Suprapubic skin (tissue), 4 donors: ENCODE measurements at regions not wholly inside any gene's neighbourhood (a gene's known extent, or its start where the extent isn't known, plus 50 kb on each side); places are given as distances from the start of the nearest gene placed in this dataset.
"Not testable (repeated sequence)": the region's sequence is repeated elsewhere in the genome, so short reads cannot be mapped to it uniquely, and the experiment has no call there.

ENCODE experiments used
- DNase-seq, 2 donors: peaks; one replicate each; pipeline ENCODE4 v3.0.0-alpha.2; 2019; ENCODE audit warnings: low spot score in 2 of 2
- H3K27ac ChIP-seq: fragments of 200-600 bp; sonication (generic); one replicate; pipeline ENCODE4 v1.5.1; 2019
- H3K27me3 ChIP-seq: fragments of 200-600 bp; sonication (generic); one replicate; pipeline ENCODE4 v1.5.1; 2019
- H3K36me3 ChIP-seq: fragments of 200-600 bp; sonication (generic); one replicate; pipeline ENCODE4 v1.5.1; 2019
- H3K4me1 ChIP-seq: fragments of 200-600 bp; sonication (generic); one replicate; pipeline ENCODE4 v1.5.1; 2019
- H3K4me3 ChIP-seq: fragments of 200-600 bp; sonication (generic); one replicate; pipeline ENCODE4 v1.5.1; 2019; ENCODE audit warnings: mild to moderate bottlenecking
- H3K9me3 ChIP-seq: fragments of 200-600 bp; sonication (generic); one replicate; pipeline ENCODE4 v1.5.1; 2019
- EP300 ChIP-seq: sonication (generic); formaldehyde crosslinking; IDR thresholded peaks from one replicate; pipeline ENCODE4 v1.6.1; 2017; ENCODE audit warnings: antibody characterized with exemption
- POLR2A ChIP-seq, 2 donors: fragments of 450-650 bp; IDR thresholded peaks; one replicate each; pipeline ENCODE4 v1.6.1; 2017; ENCODE audit warnings: antibody characterized with exemption in 2 of 2, mild to moderate bottlenecking in 2 of 2, moderate library complexity in 2 of 2
- POLR2AphosphoS5 ChIP-seq, 3 donors: sonication (generic); formaldehyde crosslinking; IDR thresholded peaks; one replicate each; pipeline ENCODE4 v1.6.1; 2017; ENCODE audit warnings: antibody characterized with exemption in 3 of 3
- WGBS: methylation state at CpG from one replicate; pipeline ENCODE4 v1.1.5; 2018; 5-methylcytosine and 5-hydroxymethylcytosine counted together
- TF ChIP-seq, protein P1 (sequence below), 2 donors: fragments of 200-600 bp in 1 of 2; fragments of 450-650 bp in 1 of 2; sonication (generic) in 1 of 2; IDR thresholded peaks; one replicate each; pipeline ENCODE4 v1.5.1; 2016 to 2019; ENCODE audit warnings: antibody characterized with exemption in 2 of 2, mild to moderate bottlenecking in 1 of 2, moderate library complexity in 1 of 2

DNA sequence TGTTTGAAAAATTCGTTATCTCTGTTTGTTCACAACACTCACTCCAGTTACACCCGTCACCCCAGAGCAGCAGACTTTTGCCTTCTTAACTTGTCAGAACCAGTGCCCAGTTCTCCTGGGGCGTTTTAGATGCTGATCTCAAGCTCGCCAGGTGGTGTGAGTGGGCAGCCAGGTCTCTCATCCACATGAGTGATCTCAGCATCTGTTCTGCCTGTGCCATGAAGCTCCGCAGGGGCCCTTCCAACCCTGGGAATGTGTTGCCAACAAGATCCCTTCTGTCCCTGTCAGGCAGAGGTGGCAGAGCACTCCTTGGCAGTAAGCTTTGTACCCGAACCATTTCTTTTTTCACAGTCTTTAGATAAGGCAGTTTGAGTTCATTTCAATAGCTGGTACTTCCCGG is 896.5 kb downstream of the UQCRFS1 start:
- H3K27ac ChIP-seq, result no peak overlapping the region
- no peak overlapping the region for H3K4me3 ChIP-seq
- H3K36me3 ChIP-seq, result no peaks in the 10 kb centered on the region
- 58% methylated on average over 7 of the region's 7 CpGs for WGBS
- TF ChIP-seq POLR2A (IDR thresholded peaks at IDR 0.05), result no peak
- TF ChIP-seq EP300, result no peak
- TF ChIP-seq POLR2AphosphoS5 (IDR thresholded peaks at IDR 0.05), result no peak
- TF ChIP-seq, protein P1, sequence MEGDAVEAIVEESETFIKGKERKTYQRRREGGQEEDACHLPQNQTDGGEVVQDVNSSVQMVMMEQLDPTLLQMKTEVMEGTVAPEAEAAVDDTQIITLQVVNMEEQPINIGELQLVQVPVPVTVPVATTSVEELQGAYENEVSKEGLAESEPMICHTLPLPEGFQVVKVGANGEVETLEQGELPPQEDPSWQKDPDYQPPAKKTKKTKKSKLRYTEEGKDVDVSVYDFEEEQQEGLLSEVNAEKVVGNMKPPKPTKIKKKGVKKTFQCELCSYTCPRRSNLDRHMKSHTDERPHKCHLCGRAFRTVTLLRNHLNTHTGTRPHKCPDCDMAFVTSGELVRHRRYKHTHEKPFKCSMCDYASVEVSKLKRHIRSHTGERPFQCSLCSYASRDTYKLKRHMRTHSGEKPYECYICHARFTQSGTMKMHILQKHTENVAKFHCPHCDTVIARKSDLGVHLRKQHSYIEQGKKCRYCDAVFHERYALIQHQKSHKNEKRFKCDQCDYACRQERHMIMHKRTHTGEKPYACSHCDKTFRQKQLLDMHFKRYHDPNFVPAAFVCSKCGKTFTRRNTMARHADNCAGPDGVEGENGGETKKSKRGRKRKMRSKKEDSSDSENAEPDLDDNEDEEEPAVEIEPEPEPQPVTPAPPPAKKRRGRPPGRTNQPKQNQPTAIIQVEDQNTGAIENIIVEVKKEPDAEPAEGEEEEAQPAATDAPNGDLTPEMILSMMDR (IDR thresholded peaks at IDR 0.05), result no peak
- no peak for DNase-seq
- H3K9me3 ChIP-seq, result no peaks in the 10 kb centered on the region
- H3K4me1 ChIP-seq, result no peaks in the 10 kb centered on the region
- no peaks in the 10 kb centered on the region for H3K27me3 ChIP-seq

- DNase-seq, result no peak
- H3K27ac ChIP-seq, result no peak overlapping the region
- no peaks in the 10 kb centered on the region for H3K27me3 ChIP-seq
- H3K36me3 ChIP-seq, result no peaks in the 10 kb centered on the region
- H3K4me1 ChIP-seq, result no peaks in the 10 kb centered on the region
- no peaks in the 10 kb centered on the region for H3K9me3 ChIP-seq
- no peak for TF ChIP-seq POLR2A (IDR thresholded peaks at IDR 0.05)
- no peak for TF ChIP-seq EP300
- TF ChIP-seq, protein P1 (IDR thresholded peaks at IDR 0.05), result no peak
- no peak for TF ChIP-seq POLR2AphosphoS5 (IDR thresholded peaks at IDR 0.05)
- WGBS, result 100% methylated on average over 3 of the region's 3 CpGs
- no peak overlapping the region for H3K4me3 ChIP-seq
Observed at GRCh38 chr19:28314756-28315155, 898.2 kb downstream of the UQCRFS1 start.

DNA sequence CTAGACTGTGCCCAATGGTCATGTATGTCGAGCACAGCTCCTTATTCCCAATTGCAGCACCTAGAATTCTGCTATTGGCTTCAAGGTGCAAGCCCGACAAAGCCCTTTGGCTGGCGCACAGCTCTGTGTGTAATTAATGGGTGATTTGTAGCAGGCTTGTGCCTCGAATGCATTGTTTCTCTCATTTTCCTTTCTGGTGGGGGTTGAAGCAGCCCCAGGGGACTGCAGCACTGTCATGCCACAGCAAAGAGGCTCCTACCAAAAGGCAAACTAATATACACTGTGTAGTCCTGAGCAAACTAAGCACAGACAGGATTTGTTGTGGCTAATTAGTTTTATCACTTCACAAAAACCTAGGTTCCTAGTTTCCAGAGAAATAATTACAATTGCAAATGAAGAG is 898.7 kb downstream of the UQCRFS1 start:
- H3K27ac ChIP-seq, result no peak overlapping the region
- H3K27me3 ChIP-seq, result no peaks in the 10 kb centered on the region
- H3K4me3 ChIP-seq, result no peak overlapping the region
- H3K36me3 ChIP-seq, result no peaks in the 10 kb centered on the region
- no peaks in the 10 kb centered on the region for H3K9me3 ChIP-seq
- TF ChIP-seq EP300 (no peak), POLR2AphosphoS5 (IDR thresholded peaks at IDR 0.05) (no peak), POLR2A (IDR thresholded peaks at IDR 0.05) (no peak)
- TF ChIP-seq, protein P1 (IDR thresholded peaks at IDR 0.05), result no peak
- H3K4me1 ChIP-seq, result no peaks in the 10 kb centered on the region
- 67% methylated on average over 4 of the region's 4 CpGs for WGBS
- DNase-seq, result no peak

DNA sequence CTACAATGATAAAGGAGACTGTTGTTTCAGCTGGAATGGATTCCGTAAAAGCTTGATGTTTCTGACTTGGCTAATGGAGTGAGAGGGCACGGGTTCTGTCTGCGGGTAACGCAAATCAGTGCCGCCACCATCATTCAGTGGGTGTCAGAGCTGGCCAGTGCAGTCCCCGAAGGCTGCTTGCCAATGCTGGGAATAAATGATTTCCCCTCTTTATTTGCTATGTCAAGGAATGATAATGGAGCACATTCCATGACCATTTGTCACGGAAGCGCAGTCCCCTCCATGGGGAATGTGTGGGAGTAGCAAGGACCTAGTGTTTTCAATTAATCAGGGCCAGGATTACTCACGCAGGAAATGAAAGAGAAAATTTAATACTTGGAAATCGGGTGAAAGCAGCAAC is 899.3 kb downstream of the UQCRFS1 start:
- DNase-seq, result no peak
- H3K36me3 ChIP-seq, result no peaks in the 10 kb centered on the region

DNA sequence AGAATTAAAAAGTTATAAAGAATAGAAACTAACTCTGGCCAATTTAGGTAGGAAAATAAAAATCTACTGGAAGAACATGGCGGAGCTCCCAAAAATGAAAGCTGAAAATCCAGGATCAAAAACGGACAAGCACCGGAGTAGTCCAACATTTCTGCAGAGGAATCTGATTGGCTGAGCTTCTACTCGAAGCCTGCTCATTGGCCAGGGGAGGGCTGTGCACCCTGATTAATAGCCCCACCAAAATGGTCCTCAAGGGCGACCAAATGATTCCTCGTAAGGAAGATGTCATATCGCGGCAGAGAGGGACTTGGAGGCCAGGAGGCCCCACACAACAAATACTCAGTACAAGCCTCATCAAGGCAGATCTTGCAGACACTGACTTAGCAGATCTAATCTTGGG is 900.7 kb downstream of the UQCRFS1 start:
- no peaks in the 10 kb centered on the region for H3K4me1 ChIP-seq
- TF ChIP-seq EP300, result no peak
- no peak for TF ChIP-seq POLR2A (IDR thresholded peaks at IDR 0.05)
- TF ChIP-seq, protein P1 (IDR thresholded peaks at IDR 0.05), result no peak
- TF ChIP-seq POLR2AphosphoS5 (IDR thresholded peaks at IDR 0.05), result no peak
- no peak overlapping the region for H3K4me3 ChIP-seq
- no peaks in the 10 kb centered on the region for H3K9me3 ChIP-seq
- WGBS, result 90% methylated on average over 8 of the region's 8 CpGs
- H3K36me3 ChIP-seq, result no peaks in the 10 kb centered on the region
- no peak overlapping the region for H3K27ac ChIP-seq
- no peak for DNase-seq
- H3K27me3 ChIP-seq, result no peaks in the 10 kb centered on the region

More for the DNA sequence above, 899.3 kb downstream of the UQCRFS1 start:
- H3K27me3 ChIP-seq, result no peaks in the 10 kb centered on the region
- no peaks in the 10 kb centered on the region for H3K4me1 ChIP-seq
- no peaks in the 10 kb centered on the region for H3K9me3 ChIP-seq
- H3K4me3 ChIP-seq, result no peak overlapping the region
- TF ChIP-seq POLR2AphosphoS5 (IDR thresholded peaks at IDR 0.05), result no peak
- TF ChIP-seq POLR2A (IDR thresholded peaks at IDR 0.05), result no peak
- no peak for TF ChIP-seq EP300
- TF ChIP-seq, protein P1 (IDR thresholded peaks at IDR 0.05), result no peak
- 53% methylated on average over 10 of the region's 10 CpGs for WGBS
- H3K27ac ChIP-seq, result no peak overlapping the region

DNA sequence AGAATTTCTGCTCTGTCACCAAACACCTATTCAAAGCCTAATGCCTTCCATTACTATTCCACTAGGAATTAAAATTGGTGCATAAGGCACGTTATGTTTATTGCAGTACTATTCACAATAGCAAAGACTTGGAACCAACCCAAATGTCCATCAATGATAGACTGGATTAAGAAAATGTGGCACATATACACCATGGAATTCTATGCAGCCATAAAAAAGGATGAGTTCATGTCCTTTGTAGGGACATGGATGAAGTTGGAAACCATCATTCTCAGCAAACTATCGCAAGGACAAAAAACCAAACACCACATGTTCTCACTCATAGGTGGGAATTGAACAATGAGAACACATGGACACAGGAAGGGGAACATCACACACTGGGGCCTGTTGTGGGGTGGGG is 902.1 kb downstream of the UQCRFS1 start:
- not testable (repeated sequence) for H3K9me3 ChIP-seq, H3K4me3 ChIP-seq, H3K36me3 ChIP-seq, DNase-seq, H3K27me3 ChIP-seq, H3K27ac ChIP-seq, H3K4me1 ChIP-seq
- 90% methylated on average over 2 of the region's 2 CpGs for WGBS
